ENCODE measurements at regions not wholly inside any gene's neighbourhood (a gene's known extent, or its start where the extent isn't known, plus 50 kb on each side); places are given as distances from the start of the nearest gene placed in this dataset.

- peaks cover 23% of the 10 kb centered on the region for H3K4me1 Mint-ChIP-seq (ENCODE audit: unreplicated experiment)
- H3K27me3 Mint-ChIP-seq (ENCODE audit: unreplicated experiment): no peaks in the 10 kb centered on the region
- H3K4me3 Mint-ChIP-seq (ENCODE audit: unreplicated experiment): no peak overlapping the region
- H3K27ac Mint-ChIP-seq (ENCODE audit: unreplicated experiment): no peak overlapping the region
- no peak for DNase-seq (ENCODE audit: low spot score)
- peaks cover 3% of the 10 kb centered on the region for H3K36me3 Mint-ChIP-seq (ENCODE audit: low read depth, unreplicated experiment)
- no peaks in the 10 kb centered on the region for H3K9me3 Mint-ChIP-seq (ENCODE audit: unreplicated experiment)
- TF ChIP-seq, protein P1, sequence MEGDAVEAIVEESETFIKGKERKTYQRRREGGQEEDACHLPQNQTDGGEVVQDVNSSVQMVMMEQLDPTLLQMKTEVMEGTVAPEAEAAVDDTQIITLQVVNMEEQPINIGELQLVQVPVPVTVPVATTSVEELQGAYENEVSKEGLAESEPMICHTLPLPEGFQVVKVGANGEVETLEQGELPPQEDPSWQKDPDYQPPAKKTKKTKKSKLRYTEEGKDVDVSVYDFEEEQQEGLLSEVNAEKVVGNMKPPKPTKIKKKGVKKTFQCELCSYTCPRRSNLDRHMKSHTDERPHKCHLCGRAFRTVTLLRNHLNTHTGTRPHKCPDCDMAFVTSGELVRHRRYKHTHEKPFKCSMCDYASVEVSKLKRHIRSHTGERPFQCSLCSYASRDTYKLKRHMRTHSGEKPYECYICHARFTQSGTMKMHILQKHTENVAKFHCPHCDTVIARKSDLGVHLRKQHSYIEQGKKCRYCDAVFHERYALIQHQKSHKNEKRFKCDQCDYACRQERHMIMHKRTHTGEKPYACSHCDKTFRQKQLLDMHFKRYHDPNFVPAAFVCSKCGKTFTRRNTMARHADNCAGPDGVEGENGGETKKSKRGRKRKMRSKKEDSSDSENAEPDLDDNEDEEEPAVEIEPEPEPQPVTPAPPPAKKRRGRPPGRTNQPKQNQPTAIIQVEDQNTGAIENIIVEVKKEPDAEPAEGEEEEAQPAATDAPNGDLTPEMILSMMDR (IDR thresholded peaks at IDR 0.05; ENCODE audit: unreplicated experiment): no peak
These were observed 189.7 kb upstream of the NOX3 start for GRCh38 chr6:155645325-155645724.

GRCh38 chr6:155641603-155642002 lies 186.0 kb upstream of the NOX3 start:
- Mint-ChIP-seq H3K27me3 (ENCODE audit: unreplicated experiment) (no peaks in the 10 kb centered on the region), H3K27ac (ENCODE audit: unreplicated experiment) (no peak overlapping the region), H3K4me1 (ENCODE audit: unreplicated experiment) (peaks cover 11% of the 10 kb centered on the region), H3K9me3 (ENCODE audit: unreplicated experiment) (no peaks in the 10 kb centered on the region), H3K36me3 (ENCODE audit: low read depth, unreplicated experiment) (peaks cover 3% of the 10 kb centered on the region), H3K4me3 (ENCODE audit: unreplicated experiment) (no peak overlapping the region)
- TF ChIP-seq, protein P1 (IDR thresholded peaks at IDR 0.05; ENCODE audit: unreplicated experiment): no peak
- DNase-seq (ENCODE audit: low spot score): no peak

GRCh38 chr6:155638200-155638599 lies 182.6 kb upstream of the NOX3 start:
- TF ChIP-seq, protein P1 (IDR thresholded peaks at IDR 0.05; ENCODE audit: unreplicated experiment): no peak
- no peak for DNase-seq (ENCODE audit: low spot score)
- no peaks in the 10 kb centered on the region for H3K9me3 Mint-ChIP-seq (ENCODE audit: unreplicated experiment)
- no peaks in the 10 kb centered on the region for H3K4me1 Mint-ChIP-seq (ENCODE audit: unreplicated experiment)
- H3K27ac Mint-ChIP-seq (ENCODE audit: unreplicated experiment): no peak overlapping the region
- H3K36me3 Mint-ChIP-seq (ENCODE audit: low read depth, unreplicated experiment): peaks cover 8% of the 10 kb centered on the region
- no peaks in the 10 kb centered on the region for H3K27me3 Mint-ChIP-seq (ENCODE audit: unreplicated experiment)
- H3K4me3 Mint-ChIP-seq (ENCODE audit: unreplicated experiment): no peak overlapping the region

DNA sequence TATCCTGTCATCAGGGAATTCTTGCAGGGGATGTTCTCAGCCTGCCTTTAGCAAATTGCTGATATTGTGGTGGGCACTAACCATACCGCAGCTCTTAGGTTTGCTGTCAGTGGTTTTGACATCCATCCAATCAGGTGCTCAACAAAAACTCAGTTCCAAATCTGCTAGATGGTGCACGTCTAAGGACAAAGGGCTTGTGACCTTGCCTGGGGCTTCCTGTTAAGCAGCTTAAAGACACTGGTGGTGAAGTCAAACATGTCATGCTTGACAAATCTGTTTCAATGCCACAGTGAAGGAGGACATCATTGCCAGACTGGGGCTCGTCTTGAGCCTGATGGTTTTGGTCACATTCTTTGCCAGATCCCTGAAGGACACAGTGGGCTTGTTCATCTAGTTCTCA lies 179.8 kb upstream of the NOX3 start:
- Mint-ChIP-seq H3K9me3 (ENCODE audit: unreplicated experiment) (no peaks in the 10 kb centered on the region), H3K4me1 (ENCODE audit: unreplicated experiment) (no peaks in the 10 kb centered on the region), H3K4me3 (ENCODE audit: unreplicated experiment) (no peak overlapping the region), H3K27ac (ENCODE audit: unreplicated experiment) (no peak overlapping the region), H3K27me3 (ENCODE audit: unreplicated experiment) (peaks cover 1% of the 10 kb centered on the region), H3K36me3 (ENCODE audit: low read depth, unreplicated experiment) (peaks cover 5% of the 10 kb centered on the region)
- TF ChIP-seq, protein P1 (IDR thresholded peaks at IDR 0.05; ENCODE audit: unreplicated experiment): no peak
- DNase-seq (ENCODE audit: low spot score): no peak

GRCh38 chr6:155630085-155630484 lies 174.4 kb upstream of the NOX3 start:
- TF ChIP-seq, protein P1 (IDR thresholded peaks at IDR 0.05; ENCODE audit: unreplicated experiment): no peak
- no peak overlapping the region for H3K27ac Mint-ChIP-seq (ENCODE audit: unreplicated experiment)
- H3K27me3 Mint-ChIP-seq (ENCODE audit: unreplicated experiment): peaks cover 1% of the 10 kb centered on the region
- DNase-seq (ENCODE audit: low spot score): no peak
- H3K4me1 Mint-ChIP-seq (ENCODE audit: unreplicated experiment): no peaks in the 10 kb centered on the region
- no peaks in the 10 kb centered on the region for H3K9me3 Mint-ChIP-seq (ENCODE audit: unreplicated experiment)
- no peak overlapping the region for H3K4me3 Mint-ChIP-seq (ENCODE audit: unreplicated experiment)
- H3K36me3 Mint-ChIP-seq (ENCODE audit: low read depth, unreplicated experiment): no peaks in the 10 kb centered on the region

Measured in endothelial cell (in vitro differentiated cells).